ENCODE measurements at regions not wholly inside any gene's neighbourhood (a gene's known extent, or its start where the extent isn't known, plus 50 kb on each side); places are given as distances from the start of the nearest gene placed in this dataset.

DNA sequence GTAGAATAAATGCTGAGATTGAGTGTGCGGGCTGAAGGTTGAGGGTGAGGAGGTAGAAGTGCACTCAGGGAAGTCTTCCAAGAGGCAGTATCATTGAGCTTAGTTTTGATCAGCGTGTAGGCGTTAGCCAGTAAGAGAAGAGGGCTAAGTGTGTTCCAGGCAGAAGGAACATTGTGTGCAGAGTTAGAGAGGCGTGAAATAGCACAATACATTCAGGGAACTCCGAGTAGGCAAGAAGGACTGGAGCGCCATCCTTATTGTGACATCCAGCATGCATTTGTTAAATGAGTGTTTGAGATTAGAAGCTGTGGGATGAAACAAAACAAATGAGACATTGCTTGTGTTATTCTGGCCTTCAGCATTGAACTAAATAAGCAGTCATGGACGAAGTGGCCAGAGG lies 140.9 kb upstream of the MKLN1 start:
- Histone ChIP-seq H3K4me2 (ENCODE audit: control insufficient read depth, extremely low read depth, insufficient read depth, low read depth, low read length) (no peak overlapping the region), H3K9me1 (ENCODE audit: control insufficient read depth, extremely low read depth, insufficient read depth, low read length) (no peaks in the 10 kb centered on the region), H3K9ac (ENCODE audit: control insufficient read depth, extremely low read depth, insufficient read depth, low read length) (no peak overlapping the region), H3K27ac (ENCODE audit: control insufficient read depth, insufficient read depth, low read length) (no peak overlapping the region), H3K9me3 (ENCODE audit: control insufficient read depth, low read depth, low read length) (peaks cover 4% of the 10 kb centered on the region), H4K20me1 (ENCODE audit: control insufficient read depth, extremely low read depth, insufficient read depth, low read length) (no peaks in the 10 kb centered on the region), H3K27me3 (ENCODE audit: control insufficient read depth, extremely low read depth, insufficient read depth, low read length) (no peaks in the 10 kb centered on the region), H3K4me3 (ENCODE audit: control insufficient read depth in 2 of 3, extremely low read depth in 1 of 3, insufficient read depth in 2 of 3, low read depth in 1 of 3, low read length in 3 of 3) (no peak overlapping the region), H2AFZ (ENCODE audit: control insufficient read depth, low read length) (no peak overlapping the region), H3K36me3 (ENCODE audit: control insufficient read depth in 2 of 2, extremely low read depth in 1 of 2, insufficient read depth in 2 of 2, low read length in 2 of 2) (no peaks in the 10 kb centered on the region), H3K79me2 (ENCODE audit: control insufficient read depth, insufficient read depth, low read length) (no peaks in the 10 kb centered on the region), H3K4me1 (ENCODE audit: control insufficient read depth, extremely low read depth, insufficient read depth, low read length) (peaks cover 30% of the 10 kb centered on the region)
- TF ChIP-seq CTCF (optimal IDR thresholded peaks at IDR 0.05 in 1 of 3, IDR thresholded peaks at IDR 0.05 in 1 of 3, conservative IDR thresholded peaks at IDR 0.05 in 1 of 3; ENCODE audit: extremely low read depth in 1 of 3, insufficient read depth in 2 of 3, low read length in 3 of 3) (no peak), EZH2 (IDR thresholded peaks at IDR 0.05; ENCODE audit: low read length) (no peak)
- no peak for FAIRE-seq
- dilution Hi-C loops (cut with MboI; ENCODE audit: extremely low pct_ligation_motif_present, low sequenced_read_pairs) = no loop called here
- DNase-seq (ENCODE audit: low read depth, low spot score) = no peak

DNA sequence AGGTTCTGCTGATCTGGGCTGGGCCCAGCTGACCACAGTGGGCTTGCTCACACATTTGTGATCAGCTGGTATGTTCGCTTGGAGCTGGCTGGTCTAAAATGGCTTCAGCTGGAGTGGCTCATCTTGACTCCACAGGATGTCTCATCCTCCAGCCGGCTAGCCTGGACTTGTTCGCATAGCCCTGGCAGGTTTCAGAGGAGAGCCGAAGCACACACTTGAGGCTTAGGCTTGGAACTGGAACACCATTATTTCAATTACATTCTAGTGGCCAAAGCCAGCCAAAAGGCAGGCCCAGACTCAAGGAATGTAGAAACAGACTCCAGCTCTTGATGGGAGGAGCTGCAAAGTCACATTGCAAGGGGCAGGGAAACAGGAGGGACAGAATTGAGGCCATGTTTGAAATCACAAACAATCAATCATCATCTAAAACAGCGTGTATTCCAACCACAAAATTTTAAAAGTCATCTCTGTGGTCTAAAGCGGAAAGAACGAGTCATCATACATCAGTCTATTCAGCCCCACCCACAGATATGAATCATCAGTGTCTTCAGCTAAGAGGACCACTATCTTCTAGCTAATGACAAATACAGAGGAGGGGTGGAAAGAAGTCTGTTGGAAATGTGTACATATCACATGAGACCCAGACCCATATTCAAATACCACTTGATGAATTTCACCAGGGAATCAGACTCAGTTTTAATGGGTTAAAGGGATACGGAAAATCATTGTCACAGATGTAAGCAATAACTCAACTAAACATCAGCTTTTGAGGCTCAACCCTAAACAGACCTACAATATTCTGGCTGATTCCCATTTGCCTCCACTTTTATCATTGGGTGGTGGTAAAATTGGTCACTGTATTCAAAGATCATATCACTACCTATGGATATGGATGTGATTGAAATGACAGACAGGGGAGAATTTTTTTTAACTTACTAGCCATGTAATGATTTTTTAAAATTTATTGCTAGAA lies 139.0 kb upstream of the MKLN1 start:
- H3K4me1 ChIP-seq (ENCODE audit: control insufficient read depth, extremely low read depth, insufficient read depth, low read length) = peaks cover 27% of the 10 kb centered on the region
- H3K9me1 ChIP-seq (ENCODE audit: control insufficient read depth, extremely low read depth, insufficient read depth, low read length) = no peaks in the 10 kb centered on the region
- no peaks in the 10 kb centered on the region for H3K36me3 ChIP-seq (ENCODE audit: control insufficient read depth in 2 of 2, extremely low read depth in 1 of 2, insufficient read depth in 2 of 2, low read length in 2 of 2)
- peak overlapping the region; percentile 53 for H3K9ac ChIP-seq (ENCODE audit: control insufficient read depth, extremely low read depth, insufficient read depth, low read length)
- H3K9me3 ChIP-seq (ENCODE audit: control insufficient read depth, low read depth, low read length) = peaks cover 4% of the 10 kb centered on the region
- peak overlapping the region; percentile 97 for H3K27ac ChIP-seq (ENCODE audit: control insufficient read depth, insufficient read depth, low read length)
- H3K4me3 ChIP-seq (ENCODE audit: control insufficient read depth in 2 of 3, extremely low read depth in 1 of 3, insufficient read depth in 2 of 3, low read depth in 1 of 3, low read length in 3 of 3) = peak overlapping the region in 2 of 3 experiments; percentile 39 to 41
- H4K20me1 ChIP-seq (ENCODE audit: control insufficient read depth, extremely low read depth, insufficient read depth, low read length) = no peaks in the 10 kb centered on the region
- no peaks in the 10 kb centered on the region for H3K79me2 ChIP-seq (ENCODE audit: control insufficient read depth, insufficient read depth, low read length)
- peak overlapping the region; percentile 92 for H2AFZ ChIP-seq (ENCODE audit: control insufficient read depth, low read length)
- peak; percentile 98 for DNase-seq (ENCODE audit: low read depth, low spot score)
- no peak for TF ChIP-seq EZH2 (IDR thresholded peaks at IDR 0.05; ENCODE audit: low read length)
- TF ChIP-seq CTCF (optimal IDR thresholded peaks at IDR 0.05 in 1 of 3, IDR thresholded peaks at IDR 0.05 in 1 of 3, conservative IDR thresholded peaks at IDR 0.05 in 1 of 3; ENCODE audit: extremely low read depth in 1 of 3, insufficient read depth in 2 of 3, low read length in 3 of 3) = no peak
- H3K27me3 ChIP-seq (ENCODE audit: control insufficient read depth, extremely low read depth, insufficient read depth, low read length) = no peaks in the 10 kb centered on the region
- H3K4me2 ChIP-seq (ENCODE audit: control insufficient read depth, extremely low read depth, insufficient read depth, low read depth, low read length) = peak overlapping the region; percentile 86
- dilution Hi-C loops (cut with MboI; ENCODE audit: extremely low pct_ligation_motif_present, low sequenced_read_pairs) = no loop called here
- FAIRE-seq = peak; percentile 92

Data from keratinocyte (primary cell).